Effector CD8-positive, alpha-beta T cell (primary cell): ENCODE measurements at regions not wholly inside any gene's neighbourhood (a gene's known extent, or its start where the extent isn't known, plus 50 kb on each side); places are given as distances from the start of the nearest gene placed in this dataset.

Experiments used
- DNase-seq: peaks from one replicate; lab custom pipeline; 2025; lab: John Stamatoyannopoulos, UW

DNA sequence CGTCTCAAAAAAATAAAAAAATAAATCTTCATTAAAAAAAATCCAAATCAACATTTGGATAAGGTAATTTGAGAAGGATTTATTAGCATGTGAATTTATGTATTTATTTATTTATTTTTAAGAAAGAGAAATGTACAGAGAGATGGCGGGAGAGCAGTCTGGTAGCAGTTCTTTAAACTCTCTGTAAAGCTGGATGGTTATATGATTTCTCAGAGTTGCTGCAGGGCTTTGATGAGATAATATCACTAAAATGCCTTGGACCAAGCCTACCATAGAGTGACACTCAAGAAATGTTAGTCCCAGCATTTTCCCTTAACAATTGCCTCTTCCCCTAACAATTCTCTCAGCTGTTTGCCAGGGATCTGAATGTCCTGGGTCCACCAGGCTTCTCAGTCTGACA, 103.4 kb upstream of the LNX1 start:
- DNase-seq = no peak

DNA sequence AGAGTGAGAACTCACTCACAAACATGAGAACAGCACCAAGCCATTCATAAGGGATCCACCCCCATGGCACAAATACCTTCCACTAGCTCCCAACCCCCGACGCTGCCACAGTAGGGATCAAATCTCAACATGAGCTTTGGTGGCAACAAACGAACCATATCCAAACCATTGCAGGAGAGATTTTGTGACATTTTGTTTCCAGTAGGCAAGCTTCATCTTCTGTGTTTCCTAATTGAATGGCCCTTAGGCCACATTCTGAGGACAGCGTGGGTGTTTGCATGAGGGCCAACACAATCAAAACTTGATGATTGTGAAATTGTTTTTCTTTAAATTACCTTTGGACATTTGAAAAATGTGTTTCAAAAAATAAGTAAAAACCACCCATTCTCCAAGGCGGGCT, 102.6 kb upstream of the LNX1 start:
- no peak for DNase-seq

DNA sequence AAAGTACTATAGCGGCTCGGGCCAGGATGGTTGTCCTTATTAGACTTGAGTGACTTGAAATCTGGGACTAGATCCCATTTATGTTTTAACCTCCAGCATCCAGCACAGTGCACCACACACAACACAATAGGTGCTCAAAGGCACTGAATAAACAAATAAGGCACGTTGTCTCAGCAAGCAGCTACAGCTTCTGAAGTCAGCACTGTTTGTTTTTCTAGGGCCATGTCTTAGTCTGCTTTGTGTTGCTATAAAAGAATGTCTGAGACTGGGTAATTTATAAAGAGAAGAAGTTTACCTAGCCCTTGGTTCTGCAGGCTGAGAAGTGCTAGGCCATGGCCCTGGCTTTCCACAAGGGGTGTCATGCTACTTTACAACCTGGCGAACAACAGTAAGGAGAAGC, 102.1 kb upstream of the LNX1 start:
- no peak for DNase-seq

DNA sequence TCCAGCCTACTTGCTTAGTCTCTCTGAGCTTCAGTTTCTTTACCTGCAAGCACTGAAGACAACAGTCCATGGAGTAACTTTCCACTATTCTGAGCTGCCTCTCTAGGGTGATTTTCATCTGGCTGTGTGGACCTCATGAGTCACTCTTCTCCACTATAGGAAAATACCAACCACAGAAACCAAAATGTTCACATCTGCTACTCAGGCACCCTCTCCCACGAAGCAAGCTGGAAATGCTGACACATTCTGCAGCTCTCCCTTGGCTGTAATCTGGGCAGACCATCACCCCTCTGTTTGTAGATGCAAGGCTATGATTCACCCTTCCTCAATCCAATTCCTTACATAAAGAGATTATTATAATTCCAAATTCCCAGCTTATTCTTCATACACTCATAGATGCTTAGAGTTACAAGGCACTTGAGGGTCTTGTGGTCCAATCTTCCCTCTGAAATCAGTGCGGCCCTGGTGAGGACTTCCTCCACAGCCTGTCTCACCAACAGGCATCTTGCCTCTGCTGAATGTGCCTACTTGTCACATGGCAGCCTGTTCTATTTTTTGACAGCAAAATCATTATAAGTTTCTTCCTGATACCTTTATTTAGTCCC, 97.0 kb upstream of the LNX1 start:
- DNase-seq = no peak

DNA sequence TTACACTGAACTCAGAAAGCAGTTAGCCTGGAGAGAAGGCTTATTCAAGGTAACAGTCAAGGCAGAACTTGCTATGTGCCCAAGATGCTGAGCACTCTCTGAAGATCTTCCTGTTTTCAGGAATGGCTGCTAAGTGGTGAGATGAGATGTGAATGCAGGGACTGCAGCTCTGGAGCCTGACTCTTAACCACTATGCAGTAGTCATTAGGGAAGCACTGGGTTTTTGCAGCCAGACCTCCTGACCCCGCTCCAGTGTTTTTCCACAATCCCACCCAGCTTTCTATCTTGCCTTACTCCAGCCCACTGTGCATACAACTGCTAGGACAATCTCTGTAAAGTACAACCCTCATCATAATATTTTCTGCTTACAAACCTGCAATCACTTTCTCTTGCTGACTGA, 95.2 kb upstream of the LNX1 start:
- DNase-seq = no peak

DNA sequence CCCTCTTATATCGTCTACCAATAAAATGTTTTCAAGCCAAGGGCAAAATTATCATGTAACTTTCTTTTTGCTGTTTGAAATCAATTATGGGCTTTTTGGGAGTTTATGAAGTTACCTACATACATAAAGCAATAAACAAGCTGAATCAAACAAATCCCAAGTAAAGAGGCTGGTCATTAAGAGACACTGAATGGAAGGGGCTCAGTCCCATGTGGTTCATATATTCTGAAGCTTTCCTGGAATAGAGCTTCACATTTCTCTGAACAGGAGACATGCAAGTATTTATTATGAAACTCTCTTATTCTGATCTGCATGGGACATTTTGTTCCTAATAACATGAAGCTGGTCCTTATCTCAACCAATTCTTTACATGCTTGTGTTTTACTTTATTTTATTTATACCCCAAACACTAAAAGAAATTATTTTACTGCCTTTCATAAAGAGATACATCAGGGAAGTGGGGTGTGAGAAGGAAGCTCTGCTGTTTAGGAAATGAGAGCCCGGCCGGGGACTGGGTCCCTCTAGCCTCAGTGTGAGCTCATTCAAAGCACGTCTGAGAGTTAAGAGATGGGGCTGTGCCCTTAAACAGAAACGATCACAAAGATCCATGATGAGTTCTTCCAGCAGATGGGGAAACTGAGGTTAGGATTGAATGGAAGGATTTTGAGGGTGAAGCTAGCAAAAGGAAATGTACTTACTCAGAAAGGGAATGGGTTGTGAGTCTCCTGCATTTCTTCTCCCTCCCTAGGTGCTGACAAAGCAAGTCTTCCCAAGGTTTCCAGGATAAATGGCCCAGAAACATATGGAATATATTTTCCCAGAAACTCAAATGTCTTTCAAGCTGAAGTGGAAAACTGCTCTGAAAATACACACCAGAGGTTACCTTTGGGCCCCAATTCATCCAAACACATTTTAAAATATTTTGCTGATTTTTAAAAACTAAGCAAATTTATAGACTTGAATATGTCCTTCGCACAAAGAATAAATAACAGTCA, 93.1 kb upstream of the LNX1 start:
- no peak for DNase-seq

DNA sequence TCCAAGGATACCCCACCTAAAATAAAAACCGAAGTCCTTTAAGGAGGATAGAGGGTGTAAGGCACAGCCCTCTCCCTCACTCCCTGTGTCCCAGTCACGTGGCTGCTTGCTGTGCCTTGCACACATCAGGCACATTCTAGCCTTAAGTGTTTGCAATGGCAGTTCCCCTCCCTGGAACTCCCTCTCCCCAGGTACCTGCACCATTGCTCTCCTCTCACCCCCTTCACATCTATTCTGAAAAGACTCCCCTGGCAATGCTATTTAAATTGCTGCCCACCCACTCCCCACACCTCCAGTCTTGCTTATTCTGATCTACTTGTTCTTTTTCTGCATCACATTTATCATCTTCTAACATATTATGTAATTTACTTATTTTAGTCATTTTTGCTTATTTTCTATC, 91.6 kb upstream of the LNX1 start:
- DNase-seq = no peak

DNA sequence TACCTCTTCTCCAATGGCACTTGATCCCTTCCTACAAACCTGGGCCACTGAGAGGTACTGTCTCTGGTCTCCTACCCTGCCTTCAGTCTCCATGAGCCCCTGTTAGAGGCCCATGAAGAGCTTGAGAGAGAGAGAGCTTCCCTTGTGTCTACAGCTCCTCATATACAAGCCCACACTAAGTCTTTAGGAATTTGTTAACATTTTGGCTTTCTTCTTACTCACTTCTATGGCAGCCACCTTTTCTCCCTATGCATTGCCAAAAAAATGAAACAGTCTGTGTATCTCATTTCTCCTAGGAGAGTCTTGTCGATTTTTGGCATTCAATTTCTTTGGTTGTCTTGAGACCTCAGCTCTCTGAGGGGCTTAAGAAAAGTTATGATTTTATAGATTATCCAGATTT, 90.9 kb upstream of the LNX1 start:
- no peak for DNase-seq

DNA sequence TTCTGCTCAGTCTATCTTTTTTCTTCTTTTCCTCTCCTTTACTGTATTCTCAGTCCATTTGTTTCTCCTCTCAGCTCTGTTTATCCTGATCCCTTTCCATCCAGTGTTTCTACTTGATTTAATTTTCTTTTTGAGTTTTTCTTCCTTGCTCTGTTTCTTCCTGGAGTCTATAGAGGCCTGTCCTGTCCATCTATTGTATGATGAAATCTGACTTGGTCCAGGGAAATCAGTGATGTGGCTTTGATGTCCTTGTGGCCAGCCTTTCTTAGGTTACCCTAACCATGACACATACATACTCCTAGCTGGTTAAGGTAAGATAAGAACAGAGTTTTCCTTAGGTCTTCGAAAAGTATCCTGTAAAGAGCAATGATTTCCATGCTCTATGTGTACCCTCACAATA, 89.3 kb upstream of the LNX1 start:
- DNase-seq = no peak

DNA sequence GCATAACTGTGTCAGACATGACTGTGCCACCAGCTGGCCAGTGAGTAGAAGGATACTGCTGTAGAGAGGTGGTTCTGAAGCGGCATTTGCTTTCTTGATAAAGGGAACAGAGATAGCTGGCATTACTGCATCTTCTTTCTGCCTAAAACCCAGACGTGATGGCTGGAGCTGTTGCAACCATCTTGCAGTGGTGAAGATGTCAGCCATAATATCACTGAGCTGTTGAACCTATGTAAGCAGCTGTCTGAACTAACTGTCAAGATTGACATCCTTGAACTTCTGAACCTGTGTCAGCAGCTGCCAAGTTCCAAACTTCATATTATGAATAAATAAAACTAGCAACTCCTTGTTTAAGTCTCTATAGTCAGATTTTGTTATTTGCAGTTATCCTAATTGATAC, 88.9 kb upstream of the LNX1 start:
- DNase-seq = no peak

DNA sequence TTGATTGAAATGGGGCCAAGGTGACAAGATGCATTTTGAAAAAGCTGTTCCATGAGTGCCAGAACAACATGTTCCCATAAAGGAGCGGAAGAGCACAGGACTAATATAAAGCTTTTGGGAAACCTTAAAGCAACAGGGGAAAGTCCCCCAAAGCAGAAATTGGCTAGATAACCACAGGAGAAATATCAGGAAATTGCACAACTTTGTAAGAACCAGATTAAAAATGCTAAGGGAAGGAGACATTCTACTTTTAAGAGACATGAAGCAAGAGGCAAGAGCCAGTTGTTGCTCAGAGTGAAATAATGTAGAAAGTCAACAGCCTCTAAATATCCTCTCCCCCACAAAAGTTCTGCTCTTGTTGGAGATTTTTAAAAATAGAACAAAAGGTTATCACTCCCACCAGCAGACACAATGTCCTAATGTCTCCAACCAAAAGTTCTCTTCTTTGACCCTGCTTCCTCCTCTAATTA, 85.2 kb upstream of the LNX1 start:
- no peak for DNase-seq

DNA sequence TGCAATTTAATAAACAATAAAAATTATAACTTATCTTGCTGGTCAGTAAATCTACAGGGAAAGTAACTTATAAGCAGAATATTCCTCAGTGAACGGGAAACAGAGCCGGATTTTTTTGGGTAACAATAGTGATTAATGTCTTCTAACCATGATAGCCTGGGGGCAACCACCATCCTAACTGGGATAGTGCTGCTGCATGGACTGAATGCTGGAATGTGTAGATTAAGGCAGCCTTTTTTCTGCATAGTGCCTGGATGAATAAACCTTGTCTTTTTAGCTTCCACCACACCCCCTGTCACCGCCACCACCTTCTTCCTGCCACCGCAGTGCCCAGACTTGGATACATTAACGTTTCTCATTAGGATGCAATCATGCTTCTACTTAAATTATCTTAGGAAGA, 83.6 kb upstream of the LNX1 start:
- no peak for DNase-seq

DNA sequence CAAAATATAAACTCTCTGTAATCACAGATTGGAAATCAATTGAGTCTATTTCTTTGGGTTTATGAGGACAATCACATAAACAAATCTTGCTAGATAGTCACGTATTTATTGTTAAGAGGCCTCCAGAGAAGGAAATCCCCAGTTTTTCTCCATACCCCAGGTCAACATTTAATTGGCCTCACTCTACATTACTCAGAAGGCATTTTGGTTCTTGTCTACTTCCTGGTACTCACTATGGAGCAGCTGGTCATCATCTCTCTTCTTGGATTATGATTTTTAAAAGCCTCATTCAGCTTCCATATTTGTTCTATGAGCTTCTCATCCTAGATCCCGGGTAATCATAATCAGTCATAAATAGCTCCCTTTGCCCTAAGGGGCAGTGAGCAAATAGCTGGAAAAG, 81.6 kb upstream of the LNX1 start:
- no peak for DNase-seq

DNA sequence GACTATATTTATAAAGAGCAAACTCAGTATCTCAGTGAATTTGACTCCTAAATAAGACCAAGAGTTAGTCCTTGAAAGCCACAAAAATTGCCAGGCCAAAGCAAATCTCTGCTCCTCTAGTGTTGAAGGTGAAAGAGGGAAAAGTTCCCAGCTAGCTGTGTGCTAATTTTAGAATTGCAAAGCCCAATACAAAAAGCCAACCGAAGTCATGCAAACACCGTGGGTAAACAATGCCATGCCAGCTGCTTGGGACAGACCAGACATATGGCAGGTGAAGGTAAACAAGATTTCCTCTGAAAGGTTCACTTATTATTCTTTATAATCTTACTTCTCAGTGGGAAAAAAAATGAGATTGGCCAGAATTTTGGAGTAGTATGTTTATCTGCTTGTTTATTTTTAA, 80.5 kb upstream of the LNX1 start:
- DNase-seq = no peak

DNA sequence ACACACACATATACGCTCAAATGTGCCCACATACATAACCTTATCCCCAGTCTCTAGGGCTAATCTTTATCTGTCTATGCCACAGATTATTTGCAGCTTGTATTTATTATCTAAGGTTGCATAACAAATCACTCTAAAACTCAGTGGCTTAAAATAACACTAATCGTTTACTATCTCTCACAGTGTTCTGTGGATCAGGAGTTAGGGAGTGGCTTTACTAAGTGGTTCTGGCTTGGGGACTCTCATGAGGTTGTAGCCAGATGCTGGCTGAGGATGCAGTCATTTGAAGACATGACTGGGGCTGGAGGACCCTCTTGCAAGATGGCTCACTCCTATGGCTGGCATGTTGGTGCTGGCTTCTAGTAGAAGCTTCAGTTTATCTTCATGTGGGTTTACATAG, 68.5 kb upstream of the LNX1 start:
- DNase-seq = no peak

DNA sequence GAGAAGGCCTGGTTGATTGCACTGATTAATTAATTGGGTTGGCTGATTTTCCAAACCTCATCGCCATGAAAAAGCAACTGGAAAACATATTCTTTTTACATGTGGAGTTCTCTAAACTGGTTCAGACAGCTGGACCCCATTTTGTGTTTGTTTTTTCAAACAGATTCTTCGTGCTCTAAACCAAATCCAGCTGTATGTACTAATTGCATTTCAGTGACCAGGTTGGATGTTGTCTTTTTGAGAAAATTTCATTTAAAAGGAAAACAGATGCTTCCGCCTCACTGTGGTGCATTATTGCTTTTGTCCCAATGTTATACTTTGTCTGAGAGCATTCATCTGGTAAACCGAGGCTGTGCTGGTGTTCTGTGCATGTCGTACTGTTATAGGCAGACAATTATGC, 67.8 kb upstream of the LNX1 start:
- no peak for DNase-seq

DNA sequence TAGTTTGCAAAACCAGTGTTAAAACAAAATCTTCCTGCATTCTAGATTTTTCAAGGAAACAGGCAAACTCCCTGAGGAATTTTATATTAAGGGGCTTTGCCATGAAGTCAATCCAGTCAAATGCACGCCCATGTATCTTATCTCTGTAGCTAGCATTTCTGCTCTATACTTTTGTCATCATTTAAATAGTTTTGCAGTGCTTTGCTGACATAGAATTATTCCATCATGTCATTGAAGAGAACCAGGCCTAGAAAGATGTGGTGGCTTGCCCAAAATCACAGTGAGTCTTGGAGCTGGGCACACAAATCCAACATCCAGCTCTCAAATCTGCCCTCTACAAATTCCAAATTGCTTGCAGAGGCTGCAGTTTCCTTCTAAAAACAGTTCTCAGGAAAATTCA, 66.7 kb upstream of the LNX1 start:
- DNase-seq = no peak

DNA sequence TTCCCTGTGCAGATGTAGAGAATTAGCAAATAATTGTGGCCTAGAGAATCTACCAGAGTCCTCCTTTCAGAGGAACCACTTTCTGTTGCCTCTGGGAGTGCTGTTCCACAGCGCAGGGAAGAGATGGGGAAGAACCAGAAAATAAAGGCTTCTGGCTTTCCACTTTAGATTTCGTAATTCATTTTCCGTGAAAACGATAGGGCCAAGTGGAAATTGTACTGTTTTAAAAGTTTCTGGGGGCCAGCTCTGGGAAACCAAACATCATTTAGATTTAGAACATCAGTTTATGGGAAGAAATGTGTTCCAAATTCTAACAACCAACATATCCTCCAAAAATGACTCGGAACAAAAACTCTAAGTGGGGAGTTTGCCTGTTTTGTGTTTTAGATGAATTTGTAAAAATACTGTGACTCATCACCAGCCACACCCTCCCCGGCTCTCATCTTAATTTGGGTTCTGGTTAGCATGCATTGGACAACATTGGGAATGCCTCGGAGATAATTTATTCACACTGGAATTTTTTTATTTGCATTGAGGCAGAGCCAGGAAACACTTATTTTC, 65.2 kb upstream of the LNX1 start:
- no peak for DNase-seq

DNA sequence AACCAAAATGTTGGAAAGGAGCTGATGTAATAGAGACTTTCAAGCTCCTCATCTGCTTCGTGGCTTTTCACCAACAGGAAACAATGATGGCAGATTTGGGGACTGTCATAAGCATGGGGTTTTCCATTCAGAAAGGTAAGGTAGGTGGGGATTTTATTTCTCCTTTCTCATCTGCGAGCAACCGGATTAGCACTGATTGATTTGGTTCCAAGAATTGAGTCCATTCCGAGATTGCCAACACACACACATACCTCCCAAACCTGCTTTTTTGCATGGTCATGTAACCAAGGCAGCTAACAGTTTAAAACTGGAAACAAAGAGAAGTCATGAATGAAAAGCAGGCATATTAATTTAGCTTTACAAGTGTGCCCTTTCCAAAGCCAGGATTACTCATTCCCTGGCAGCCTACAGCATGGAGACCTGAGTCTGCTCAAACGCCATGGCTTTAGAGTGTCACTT, 63.0 kb upstream of the LNX1 start:
- no peak for DNase-seq

DNA sequence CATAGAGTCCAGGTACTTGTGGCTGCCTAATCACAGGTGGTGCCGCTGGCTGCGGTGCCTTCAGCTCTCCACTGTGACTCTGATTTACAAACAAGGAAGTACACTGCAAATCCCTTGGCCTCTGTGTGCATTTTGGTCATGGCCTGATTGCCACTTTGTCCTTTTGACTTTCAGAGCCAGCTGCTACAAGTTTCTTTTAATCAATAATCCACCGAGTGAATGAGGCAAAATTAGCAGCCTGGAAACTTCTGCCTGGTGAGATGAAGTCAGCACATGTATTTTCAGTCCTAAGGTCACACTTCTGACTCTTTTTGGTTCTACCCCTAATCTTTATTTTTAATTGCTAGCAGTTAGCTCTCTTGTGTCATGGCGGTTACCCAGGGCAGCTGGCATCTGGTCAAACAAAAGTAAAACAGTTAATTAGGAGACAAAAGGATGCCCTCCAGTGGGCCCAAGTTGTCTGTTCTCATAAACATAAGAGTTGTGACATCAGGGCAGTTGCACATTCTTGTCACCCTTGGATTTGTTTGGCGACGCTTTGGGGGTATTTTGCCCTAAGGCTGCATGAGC, 62.3 kb upstream of the LNX1 start:
- DNase-seq = no peak

DNA sequence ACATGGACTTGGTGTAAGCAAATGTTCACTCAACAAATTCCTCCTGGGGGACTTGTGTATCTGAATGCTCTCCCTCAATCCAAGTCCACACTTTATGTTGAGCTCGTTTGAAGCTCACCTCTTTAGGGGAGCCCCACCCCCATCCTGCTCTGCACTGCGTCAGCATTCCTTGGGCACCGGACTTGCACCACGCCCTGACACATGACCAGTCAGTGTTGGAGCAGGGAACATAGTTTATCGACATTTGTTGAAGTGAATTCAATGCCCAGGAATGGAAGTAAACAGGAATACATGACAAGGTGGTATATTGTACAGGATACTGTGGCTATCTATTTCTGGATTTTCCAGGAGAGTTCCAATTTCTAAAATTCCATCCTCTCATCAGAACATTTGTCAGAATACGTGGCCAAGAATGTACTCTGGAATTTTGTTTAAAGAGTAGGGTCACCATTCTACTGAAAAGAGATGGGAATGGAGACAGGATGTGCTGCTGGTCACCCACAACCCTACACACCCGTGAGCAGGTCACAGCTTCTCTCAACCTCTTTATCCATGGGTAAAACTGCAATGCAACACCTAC, 60.0 kb upstream of the LNX1 start:
- no peak for DNase-seq

DNA sequence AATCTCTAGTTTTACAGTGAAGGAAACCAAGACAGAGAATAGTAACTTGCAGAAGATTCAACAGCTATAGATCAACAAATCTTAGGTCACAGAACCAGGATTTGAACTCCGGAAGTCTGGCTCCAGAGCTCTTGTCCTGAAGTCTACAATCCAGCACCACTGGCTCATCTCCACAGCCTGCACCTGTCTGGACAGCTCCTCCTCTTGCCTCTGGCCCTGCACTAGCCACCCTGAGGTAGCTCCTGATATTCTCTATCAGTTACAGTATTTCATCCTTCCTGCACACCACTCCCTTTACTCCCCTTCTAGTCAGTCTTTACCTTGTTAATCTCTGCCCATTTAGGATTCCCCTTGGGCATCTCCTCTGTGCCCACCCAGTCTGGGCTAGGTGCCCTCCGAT, 58.1 kb upstream of the LNX1 start:
- DNase-seq = no peak
